ENCODE measurements at regions not wholly inside any gene's neighbourhood (a gene's known extent, or its start where the extent isn't known, plus 50 kb on each side); places are given as distances from the start of the nearest gene placed in this dataset.

DNA sequence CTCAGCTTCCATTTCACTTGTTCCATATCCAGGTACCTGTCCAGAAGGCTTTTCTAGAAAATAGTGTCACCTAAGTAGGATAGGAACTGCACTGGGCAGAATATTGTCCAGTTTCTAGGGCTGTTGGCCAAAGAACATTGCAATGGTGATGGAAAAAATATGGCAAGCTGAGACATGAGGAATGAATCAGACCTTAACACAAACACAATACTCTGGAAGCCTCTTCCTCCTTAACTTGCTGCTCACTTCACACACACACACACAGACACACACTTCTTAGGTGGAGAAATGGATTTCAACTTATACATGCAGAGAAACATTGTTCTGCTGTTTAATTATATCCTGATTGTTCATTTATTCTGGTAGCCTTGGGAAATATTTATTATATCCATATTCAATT is 203.0 kb upstream of the RGS17 start:
- no peak for TF ChIP-seq IRF2 (CRISPR knock-in tag; IDR thresholded peaks at IDR 0.05)
- no peak for TF ChIP-seq MAFK (IDR thresholded peaks at IDR 0.05; ENCODE audit: low read length)
- no peak for TF ChIP-seq SNIP1 (IDR thresholded peaks at IDR 0.05; ENCODE audit: low read depth)
- TF ChIP-seq, protein P1, sequence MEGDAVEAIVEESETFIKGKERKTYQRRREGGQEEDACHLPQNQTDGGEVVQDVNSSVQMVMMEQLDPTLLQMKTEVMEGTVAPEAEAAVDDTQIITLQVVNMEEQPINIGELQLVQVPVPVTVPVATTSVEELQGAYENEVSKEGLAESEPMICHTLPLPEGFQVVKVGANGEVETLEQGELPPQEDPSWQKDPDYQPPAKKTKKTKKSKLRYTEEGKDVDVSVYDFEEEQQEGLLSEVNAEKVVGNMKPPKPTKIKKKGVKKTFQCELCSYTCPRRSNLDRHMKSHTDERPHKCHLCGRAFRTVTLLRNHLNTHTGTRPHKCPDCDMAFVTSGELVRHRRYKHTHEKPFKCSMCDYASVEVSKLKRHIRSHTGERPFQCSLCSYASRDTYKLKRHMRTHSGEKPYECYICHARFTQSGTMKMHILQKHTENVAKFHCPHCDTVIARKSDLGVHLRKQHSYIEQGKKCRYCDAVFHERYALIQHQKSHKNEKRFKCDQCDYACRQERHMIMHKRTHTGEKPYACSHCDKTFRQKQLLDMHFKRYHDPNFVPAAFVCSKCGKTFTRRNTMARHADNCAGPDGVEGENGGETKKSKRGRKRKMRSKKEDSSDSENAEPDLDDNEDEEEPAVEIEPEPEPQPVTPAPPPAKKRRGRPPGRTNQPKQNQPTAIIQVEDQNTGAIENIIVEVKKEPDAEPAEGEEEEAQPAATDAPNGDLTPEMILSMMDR (IDR thresholded peaks at IDR 0.05 in 2 of 3, conservative IDR thresholded peaks at IDR 0.05 in 1 of 3; ENCODE audit: insufficient read depth in 2 of 3, low read depth in 1 of 3, low read length in 3 of 3) = no peak
- no peak for TF ChIP-seq ESRRA (IDR thresholded peaks at IDR 0.05; ENCODE audit: borderline replicate concordance, low read depth)
